ENCODE measurements at regions not wholly inside any gene's neighbourhood (a gene's known extent, or its start where the extent isn't known, plus 50 kb on each side); places are given as distances from the start of the nearest gene placed in this dataset.

DNA sequence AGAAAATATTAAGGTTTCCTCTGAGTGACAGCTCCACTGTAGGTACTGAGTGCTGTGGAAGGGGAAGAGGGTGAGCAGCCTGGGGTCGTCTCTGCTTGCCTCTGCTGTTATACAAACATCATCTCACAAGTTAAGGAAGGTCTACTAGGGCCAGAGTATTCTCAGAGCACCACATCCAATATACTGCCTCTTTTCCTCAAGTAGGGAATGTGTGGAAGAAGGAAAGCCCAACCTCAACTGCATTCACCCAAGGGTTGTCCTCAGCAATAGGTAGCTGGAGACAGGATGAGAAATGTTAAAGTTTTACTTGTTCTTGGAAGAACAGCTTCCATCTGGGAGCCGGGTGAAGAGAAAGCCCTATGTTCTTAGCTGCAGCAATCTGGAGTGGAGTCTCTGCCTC lies 1062.3 kb upstream of the CDH10 start:
- TF ChIP-seq CREB5 (CRISPR knock-in tag; IDR thresholded peaks at IDR 0.05; ENCODE audit: low read depth) (no peak), TOX (CRISPR knock-in tag; IDR thresholded peaks at IDR 0.05; ENCODE audit: borderline replicate concordance) (no peak), PATZ1 (CRISPR knock-in tag; IDR thresholded peaks at IDR 0.05; ENCODE audit: borderline replicate concordance) (no peak), RARB (CRISPR knock-in tag; IDR thresholded peaks at IDR 0.05) (no peak), GLIS3 (CRISPR knock-in tag; IDR thresholded peaks at IDR 0.05) (no peak), ARNTL (CRISPR knock-in tag; IDR thresholded peaks at IDR 0.05; ENCODE audit: borderline replicate concordance, low read depth) (no peak), ZNF70 (CRISPR knock-in tag; IDR thresholded peaks at IDR 0.05) (no peak), OSR1 (CRISPR knock-in tag; IDR thresholded peaks at IDR 0.05) (no peak), ISL1 (CRISPR knock-in tag; IDR thresholded peaks at IDR 0.05) (no peak), ZC3H10 (CRISPR knock-in tag; IDR thresholded peaks at IDR 0.05) (no peak), BACH2 (CRISPR knock-in tag; IDR thresholded peaks at IDR 0.05; ENCODE audit: borderline replicate concordance) (no peak), ZFP30 (CRISPR knock-in tag; IDR thresholded peaks at IDR 0.05) (no peak)
- TF ChIP-seq, protein P1, sequence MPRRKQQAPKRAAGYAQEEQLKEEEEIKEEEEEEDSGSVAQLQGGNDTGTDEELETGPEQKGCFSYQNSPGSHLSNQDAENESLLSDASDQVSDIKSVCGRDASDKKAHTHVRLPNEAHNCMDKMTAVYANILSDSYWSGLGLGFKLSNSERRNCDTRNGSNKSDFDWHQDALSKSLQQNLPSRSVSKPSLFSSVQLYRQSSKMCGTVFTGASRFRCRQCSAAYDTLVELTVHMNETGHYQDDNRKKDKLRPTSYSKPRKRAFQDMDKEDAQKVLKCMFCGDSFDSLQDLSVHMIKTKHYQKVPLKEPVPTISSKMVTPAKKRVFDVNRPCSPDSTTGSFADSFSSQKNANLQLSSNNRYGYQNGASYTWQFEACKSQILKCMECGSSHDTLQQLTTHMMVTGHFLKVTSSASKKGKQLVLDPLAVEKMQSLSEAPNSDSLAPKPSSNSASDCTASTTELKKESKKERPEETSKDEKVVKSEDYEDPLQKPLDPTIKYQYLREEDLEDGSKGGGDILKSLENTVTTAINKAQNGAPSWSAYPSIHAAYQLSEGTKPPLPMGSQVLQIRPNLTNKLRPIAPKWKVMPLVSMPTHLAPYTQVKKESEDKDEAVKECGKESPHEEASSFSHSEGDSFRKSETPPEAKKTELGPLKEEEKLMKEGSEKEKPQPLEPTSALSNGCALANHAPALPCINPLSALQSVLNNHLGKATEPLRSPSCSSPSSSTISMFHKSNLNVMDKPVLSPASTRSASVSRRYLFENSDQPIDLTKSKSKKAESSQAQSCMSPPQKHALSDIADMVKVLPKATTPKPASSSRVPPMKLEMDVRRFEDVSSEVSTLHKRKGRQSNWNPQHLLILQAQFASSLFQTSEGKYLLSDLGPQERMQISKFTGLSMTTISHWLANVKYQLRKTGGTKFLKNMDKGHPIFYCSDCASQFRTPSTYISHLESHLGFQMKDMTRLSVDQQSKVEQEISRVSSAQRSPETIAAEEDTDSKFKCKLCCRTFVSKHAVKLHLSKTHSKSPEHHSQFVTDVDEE (CRISPR knock-in tag; IDR thresholded peaks at IDR 0.05): no peak
- TF ChIP-seq, protein P2, sequence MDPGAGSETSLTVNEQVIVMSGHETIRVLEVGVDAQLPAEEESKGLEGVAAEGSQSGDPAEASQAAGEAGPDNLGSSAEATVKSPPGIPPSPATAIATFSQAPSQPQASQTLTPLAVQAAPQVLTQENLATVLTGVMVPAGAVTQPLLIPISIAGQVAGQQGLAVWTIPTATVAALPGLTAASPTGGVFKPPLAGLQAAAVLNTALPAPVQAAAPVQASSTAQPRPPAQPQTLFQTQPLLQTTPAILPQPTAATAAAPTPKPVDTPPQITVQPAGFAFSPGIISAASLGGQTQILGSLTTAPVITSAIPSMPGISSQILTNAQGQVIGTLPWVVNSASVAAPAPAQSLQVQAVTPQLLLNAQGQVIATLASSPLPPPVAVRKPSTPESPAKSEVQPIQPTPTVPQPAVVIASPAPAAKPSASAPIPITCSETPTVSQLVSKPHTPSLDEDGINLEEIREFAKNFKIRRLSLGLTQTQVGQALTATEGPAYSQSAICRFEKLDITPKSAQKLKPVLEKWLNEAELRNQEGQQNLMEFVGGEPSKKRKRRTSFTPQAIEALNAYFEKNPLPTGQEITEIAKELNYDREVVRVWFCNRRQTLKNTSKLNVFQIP (CRISPR knock-in tag; IDR thresholded peaks at IDR 0.05; ENCODE audit: borderline replicate concordance, low read depth): no peak

Data from SK-N-SH treated with all-trans-retinoic acid at 6 μM for 48 hours (cell line).